Brain microvascular endothelial cell (primary cell): ENCODE measurements at regions not wholly inside any gene's neighbourhood (a gene's known extent, or its start where the extent isn't known, plus 50 kb on each side); places are given as distances from the start of the nearest gene placed in this dataset.

Experiments
- DNase-seq: peaks from one replicate; pipeline ENCODE4 v3.0.0-alpha.2; 2020
- H3K27ac ChIP-seq: fragments of 250-450 bp; sonication (Bioruptor Pico); 2 replicates; pipeline ENCODE4 v1.5.1; 2020; ENCODE audit warnings: mild to moderate bottlenecking, moderate library complexity
- H3K27me3 ChIP-seq: fragments of 250-450 bp; sonication (Bioruptor Pico); replicated peaks from 2 replicates; pipeline ENCODE4 v1.5.1; 2020; ENCODE audit warnings: mild to moderate bottlenecking
- H3K36me3 ChIP-seq: fragments of 250-450 bp; sonication (Bioruptor Pico); replicated peaks from 2 replicates; pipeline ENCODE4 v1.5.1; 2020; ENCODE audit warnings: mild to moderate bottlenecking
- H3K4me3 ChIP-seq: 2 replicates; pipeline ENCODE4 v1.5.1; 2011; ENCODE audit warnings: low read depth, mild to moderate bottlenecking, control low read depth, low read length, moderate library complexity
- in situ Hi-C: cut with HindIII; loops from 2 replicates; pipeline ENCODE4 v1.10.0; 2017; ENCODE audit warnings: low sequenced_read_pairs, low pct_ligation_motif_present
- TF ChIP-seq, protein P1 (sequence below): IDR thresholded peaks from 2 replicates; pipeline ENCODE4 v1.5.1; 2011; ENCODE audit warnings: low read depth, mild to moderate bottlenecking, moderate library complexity, low read length, control low read depth, inconsistent platforms; ENCODE audit errors: missing control alignments

DNA sequence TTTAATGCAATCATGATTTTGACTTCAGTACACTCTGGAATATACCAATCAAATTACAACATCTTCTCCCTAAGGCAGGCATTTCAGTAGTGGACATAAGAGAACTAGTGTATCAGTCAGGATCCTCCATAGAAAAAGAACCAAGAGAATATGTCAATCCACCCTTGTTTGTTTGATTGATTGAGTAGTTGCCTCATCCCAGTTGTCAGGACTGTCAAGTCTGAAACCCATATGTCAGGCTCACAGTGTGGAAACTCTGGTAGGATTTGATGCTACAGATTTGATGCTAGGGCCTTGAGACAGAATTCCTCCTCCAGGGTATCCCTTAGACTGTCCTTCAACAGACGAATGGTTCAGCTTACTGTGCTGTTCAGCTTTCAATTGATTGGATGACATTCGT lies 375.0 kb downstream of the ETS1 start:
- in situ Hi-C loops, result no loop called here
- DNase-seq, result no peak

DNA sequence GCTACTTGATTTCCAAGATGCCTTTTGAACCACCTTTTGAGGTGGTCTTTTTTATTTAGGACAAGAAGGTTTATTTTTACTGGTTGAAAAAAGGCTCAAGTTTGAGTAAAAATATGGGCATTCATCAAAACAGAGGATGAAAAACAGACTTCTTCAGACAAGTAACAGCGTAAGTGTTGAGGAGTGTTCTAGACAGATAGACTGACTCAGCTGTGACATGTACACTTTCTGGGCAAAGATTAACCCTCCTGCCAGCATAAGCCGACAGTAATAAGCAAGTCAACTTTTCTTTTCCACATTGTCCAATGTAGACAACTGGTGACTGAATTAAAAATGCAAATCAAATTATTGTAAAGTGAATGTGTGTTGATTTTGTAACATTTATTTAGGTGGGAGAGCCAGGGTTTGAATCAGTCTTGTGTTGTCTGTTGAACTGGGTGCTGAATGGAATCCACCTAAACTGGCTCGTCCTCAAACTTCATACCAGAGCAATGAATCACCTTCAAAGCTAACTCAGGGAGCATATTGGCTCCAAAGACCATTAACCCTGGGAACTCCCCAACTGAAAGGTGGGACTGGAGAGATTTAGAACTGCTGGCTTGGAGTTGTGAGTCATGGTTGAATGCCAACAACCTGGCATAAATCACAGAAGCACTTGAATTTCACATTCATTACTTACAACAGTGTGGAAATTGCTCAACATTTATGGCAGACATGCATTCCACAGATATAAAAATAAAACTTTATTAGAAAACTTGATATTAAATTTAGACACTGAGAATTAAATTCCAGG lies 377.0 kb downstream of the ETS1 start:
- DNase-seq, result peak; percentile 94
- Histone ChIP-seq H3K27ac (peak overlapping the region; percentile 94), H3K36me3 (no peaks in the 10 kb centered on the region), H3K27me3 (no peaks in the 10 kb centered on the region), H3K4me3 (no peak overlapping the region)
- in situ Hi-C loops, result no loop called here
- TF ChIP-seq, protein P1, sequence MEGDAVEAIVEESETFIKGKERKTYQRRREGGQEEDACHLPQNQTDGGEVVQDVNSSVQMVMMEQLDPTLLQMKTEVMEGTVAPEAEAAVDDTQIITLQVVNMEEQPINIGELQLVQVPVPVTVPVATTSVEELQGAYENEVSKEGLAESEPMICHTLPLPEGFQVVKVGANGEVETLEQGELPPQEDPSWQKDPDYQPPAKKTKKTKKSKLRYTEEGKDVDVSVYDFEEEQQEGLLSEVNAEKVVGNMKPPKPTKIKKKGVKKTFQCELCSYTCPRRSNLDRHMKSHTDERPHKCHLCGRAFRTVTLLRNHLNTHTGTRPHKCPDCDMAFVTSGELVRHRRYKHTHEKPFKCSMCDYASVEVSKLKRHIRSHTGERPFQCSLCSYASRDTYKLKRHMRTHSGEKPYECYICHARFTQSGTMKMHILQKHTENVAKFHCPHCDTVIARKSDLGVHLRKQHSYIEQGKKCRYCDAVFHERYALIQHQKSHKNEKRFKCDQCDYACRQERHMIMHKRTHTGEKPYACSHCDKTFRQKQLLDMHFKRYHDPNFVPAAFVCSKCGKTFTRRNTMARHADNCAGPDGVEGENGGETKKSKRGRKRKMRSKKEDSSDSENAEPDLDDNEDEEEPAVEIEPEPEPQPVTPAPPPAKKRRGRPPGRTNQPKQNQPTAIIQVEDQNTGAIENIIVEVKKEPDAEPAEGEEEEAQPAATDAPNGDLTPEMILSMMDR, result no peak

More for the DNA sequence above, 375.0 kb downstream of the ETS1 start:
- Histone ChIP-seq H3K27ac (no peak overlapping the region), H3K4me3 (no peak overlapping the region), H3K36me3 (no peaks in the 10 kb centered on the region), H3K27me3 (no peaks in the 10 kb centered on the region)
- TF ChIP-seq, protein P1, result no peak

DNA sequence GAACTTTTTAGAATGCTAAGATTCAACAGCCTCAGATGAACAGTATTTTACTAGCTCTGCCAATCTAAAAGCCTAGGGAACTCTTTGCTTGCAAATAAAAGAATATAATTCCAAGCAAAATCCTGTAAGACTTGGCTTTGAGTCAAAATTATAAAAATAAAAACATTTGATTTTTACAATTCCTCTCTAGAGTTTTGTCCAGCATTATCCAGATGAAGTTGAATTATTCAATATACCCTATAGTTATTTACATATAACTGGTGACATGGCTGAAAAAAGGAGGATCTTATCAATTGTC lies 378.3 kb downstream of the ETS1 start:
- Histone ChIP-seq H3K36me3 (no peaks in the 10 kb centered on the region), H3K4me3 (no peak overlapping the region), H3K27ac (peak overlapping the region; percentile 94), H3K27me3 (no peaks in the 10 kb centered on the region)
- no peak for DNase-seq
- in situ Hi-C loops, result no loop called here
- TF ChIP-seq, protein P1, result no peak

DNA sequence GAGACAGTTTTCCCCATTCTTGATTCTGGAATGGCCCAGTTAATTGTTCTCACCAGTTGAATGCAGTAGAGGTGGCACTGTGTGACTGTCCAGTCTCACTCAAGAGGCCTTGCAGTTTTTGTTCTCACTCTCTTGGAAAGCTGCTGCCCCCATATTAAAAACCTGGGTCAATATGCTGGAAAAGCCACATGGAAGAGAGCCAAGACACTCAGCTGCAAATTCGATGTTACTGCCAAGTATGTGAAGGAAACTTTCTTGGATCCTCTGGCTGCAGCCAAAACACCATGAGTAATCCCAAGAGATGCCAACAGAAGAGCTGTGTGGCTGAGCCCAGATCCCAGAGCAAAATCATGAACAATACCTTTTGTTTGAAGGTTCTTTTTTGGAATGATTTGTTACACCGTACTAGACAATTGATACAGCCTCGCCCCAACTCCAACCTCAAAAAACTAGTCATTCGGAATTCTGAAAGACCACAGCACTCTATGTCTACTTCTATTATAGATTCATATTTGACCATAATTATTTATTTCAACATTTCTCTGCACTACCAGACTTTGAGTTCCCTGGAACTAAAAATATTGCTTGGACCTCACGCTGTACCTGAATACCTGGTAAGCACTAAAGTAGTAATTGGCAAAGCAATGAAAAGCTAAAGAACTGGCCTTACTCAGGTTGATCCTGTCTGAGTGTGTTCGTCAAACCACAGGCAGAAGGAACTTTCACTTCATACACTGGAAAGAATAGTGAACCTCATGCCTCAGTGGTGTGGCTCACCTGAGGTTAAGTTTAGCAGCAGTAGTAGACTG lies 378.8 kb downstream of the ETS1 start:
- Histone ChIP-seq H3K4me3 (no peak overlapping the region), H3K36me3 (no peaks in the 10 kb centered on the region), H3K27me3 (no peaks in the 10 kb centered on the region), H3K27ac (peak overlapping the region; percentile 94)
- in situ Hi-C loops, result no loop called here
- peak; percentile 88 for DNase-seq
- TF ChIP-seq, protein P1, result no peak

DNA sequence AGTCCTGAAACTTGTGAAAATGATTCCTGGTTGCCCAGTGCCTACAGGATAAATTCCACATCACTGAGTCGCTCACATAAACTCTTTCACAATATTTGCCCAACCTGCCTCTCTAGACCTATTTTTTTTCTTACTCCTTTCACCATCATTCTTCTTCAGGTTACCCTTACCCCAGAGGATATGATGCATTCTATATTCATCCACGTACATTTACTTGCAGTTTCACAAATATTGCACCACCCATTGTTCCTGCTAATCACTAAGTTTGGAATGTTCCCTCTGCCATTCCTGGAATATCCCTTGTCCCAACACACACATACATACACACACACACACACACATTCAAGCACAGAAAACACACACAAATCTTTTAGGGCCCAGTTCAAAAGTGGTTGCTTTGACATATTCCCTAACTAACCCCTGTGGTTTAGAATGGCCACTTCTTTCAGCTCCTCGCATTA lies 379.5 kb downstream of the ETS1 start:
- in situ Hi-C loops, result no loop called here
- no peaks in the 10 kb centered on the region for H3K27me3 ChIP-seq
- peak; percentile 65 for DNase-seq
- peak overlapping the region; percentile 94 for H3K27ac ChIP-seq
- TF ChIP-seq, protein P1, result no peak
- no peaks in the 10 kb centered on the region for H3K36me3 ChIP-seq
- no peak overlapping the region for H3K4me3 ChIP-seq
